Astrocyte of the cerebellum (primary cell): ENCODE measurements at regions not wholly inside any gene's neighbourhood (a gene's known extent, or its start where the extent isn't known, plus 50 kb on each side); places are given as distances from the start of the nearest gene placed in this dataset.

Experiments
- DNase-seq: peaks from one replicate; pipeline ENCODE4 v3.0.0-alpha.2; 2011; ENCODE audit warnings: low read depth
- H3K4me3 ChIP-seq: 2 replicates; pipeline ENCODE4 v1.5.1; 2011; ENCODE audit warnings: mild to moderate bottlenecking, low read depth, low read length, moderate library complexity
- in situ Hi-C: cut with HindIII; loops from 2 replicates; pipeline ENCODE4 v1.10.0; 2017; ENCODE audit warnings: low sequenced_read_pairs
- TF ChIP-seq, protein P1 (sequence below): IDR thresholded peaks from 2 replicates; pipeline ENCODE4 v1.5.1; 2012; ENCODE audit warnings: low read length, low read depth, moderate library complexity, mild to moderate bottlenecking; ENCODE audit errors: missing control alignments

DNA sequence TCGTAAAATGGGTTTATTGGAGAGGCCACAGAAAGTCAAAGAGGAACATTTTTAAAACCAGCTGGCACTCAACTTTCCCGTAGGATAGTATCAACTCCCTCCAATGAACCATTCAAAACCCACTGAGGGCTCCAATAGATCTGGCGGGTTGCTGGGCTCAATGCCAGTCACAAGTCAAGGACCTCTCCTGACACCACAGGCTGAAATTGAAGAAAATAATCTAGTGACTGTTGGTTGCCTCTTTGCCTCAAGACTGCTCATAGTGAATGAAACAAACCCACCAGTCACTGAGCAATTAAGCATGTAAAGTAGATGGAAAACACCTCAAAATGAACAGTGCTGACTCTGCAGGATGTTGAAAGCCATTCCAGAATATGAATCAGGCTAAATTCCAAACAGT lies 500.6 kb upstream of the AGTR1 start:
- in situ Hi-C loops, result no loop called here
- no peak overlapping the region for H3K4me3 ChIP-seq
- TF ChIP-seq, protein P1, sequence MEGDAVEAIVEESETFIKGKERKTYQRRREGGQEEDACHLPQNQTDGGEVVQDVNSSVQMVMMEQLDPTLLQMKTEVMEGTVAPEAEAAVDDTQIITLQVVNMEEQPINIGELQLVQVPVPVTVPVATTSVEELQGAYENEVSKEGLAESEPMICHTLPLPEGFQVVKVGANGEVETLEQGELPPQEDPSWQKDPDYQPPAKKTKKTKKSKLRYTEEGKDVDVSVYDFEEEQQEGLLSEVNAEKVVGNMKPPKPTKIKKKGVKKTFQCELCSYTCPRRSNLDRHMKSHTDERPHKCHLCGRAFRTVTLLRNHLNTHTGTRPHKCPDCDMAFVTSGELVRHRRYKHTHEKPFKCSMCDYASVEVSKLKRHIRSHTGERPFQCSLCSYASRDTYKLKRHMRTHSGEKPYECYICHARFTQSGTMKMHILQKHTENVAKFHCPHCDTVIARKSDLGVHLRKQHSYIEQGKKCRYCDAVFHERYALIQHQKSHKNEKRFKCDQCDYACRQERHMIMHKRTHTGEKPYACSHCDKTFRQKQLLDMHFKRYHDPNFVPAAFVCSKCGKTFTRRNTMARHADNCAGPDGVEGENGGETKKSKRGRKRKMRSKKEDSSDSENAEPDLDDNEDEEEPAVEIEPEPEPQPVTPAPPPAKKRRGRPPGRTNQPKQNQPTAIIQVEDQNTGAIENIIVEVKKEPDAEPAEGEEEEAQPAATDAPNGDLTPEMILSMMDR, result no peak
- no peak for DNase-seq

DNA sequence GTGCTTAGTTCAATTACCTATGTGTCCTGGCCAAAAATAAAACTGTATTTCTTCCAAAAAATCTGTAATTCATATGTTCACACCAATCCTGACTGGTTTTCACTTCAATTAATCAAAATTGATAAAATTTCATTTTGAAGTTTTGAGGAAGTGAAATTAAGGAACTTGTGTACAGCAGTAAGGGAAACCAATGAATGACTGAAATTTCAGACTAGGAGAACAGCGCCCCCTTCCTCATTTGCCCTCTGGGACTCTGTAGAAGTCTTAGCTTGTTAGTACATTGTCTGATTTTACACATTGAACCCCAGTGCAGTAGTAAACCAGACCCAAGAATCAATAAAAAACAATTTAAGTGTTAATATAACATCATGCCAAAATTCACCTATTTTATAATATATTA lies 495.3 kb upstream of the AGTR1 start:
- TF ChIP-seq, protein P1, result no peak
- in situ Hi-C loops, result no loop called here

DNA sequence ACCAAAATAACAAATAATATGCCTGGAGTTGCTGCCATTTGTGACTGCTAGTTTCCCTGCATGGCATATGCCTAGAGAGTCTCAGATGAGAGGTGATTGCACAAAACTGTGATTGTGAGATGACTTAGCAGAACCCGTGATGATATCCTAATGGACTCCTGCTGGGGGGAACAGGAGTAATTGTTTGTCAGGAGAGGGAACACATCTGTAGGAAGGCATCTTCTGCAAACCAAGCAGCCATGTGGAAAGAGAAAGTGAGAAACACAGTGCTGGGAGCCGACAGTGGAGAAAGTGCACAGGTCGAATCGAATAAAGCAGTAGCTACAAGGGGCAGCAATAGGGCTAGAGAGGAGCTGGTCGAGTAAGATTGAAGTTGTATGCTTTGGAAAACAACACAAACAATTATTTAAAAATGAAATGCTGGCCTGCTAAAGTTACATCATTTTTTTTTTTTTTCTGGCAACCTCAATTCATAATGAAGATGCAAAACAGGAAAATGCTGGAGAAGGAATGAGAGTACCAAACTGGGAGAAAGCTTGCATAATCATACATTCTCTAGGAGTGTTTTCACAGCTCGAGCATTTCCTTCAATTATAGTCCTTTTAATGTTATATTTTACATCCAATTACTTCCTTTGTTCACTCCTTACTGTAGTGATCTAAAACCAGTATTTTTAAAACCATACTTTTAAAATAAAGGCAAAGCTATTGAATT lies 494.2 kb upstream of the AGTR1 start:
- DNase-seq, result no peak
- no peak overlapping the region for H3K4me3 ChIP-seq
- TF ChIP-seq, protein P1, result no peak
- in situ Hi-C loops, result no loop called here

More for the DNA sequence above, 495.3 kb upstream of the AGTR1 start:
- no peak for DNase-seq
- H3K4me3 ChIP-seq, result no peak overlapping the region

DNA sequence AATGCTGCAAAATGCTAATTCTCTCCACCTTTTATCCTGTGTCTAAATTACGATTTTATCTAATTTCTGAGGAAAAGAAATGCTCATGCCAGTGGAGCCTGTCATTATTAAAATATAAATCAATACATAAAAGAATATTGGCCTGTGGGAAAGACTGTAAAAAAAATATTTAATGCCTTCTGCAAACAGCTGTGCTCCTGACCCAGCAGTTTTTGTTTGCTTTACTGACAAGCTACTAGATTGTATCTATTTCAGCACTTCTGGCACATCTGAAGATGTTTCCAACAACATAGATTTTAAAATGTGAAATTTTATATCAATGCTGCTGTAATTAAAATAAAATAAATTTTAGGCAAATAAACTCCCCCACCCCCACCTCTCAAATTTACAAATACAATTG lies 493.6 kb upstream of the AGTR1 start:
- TF ChIP-seq, protein P1, result no peak
- no peak overlapping the region for H3K4me3 ChIP-seq
- DNase-seq, result no peak
- in situ Hi-C loops, result no loop called here

DNA sequence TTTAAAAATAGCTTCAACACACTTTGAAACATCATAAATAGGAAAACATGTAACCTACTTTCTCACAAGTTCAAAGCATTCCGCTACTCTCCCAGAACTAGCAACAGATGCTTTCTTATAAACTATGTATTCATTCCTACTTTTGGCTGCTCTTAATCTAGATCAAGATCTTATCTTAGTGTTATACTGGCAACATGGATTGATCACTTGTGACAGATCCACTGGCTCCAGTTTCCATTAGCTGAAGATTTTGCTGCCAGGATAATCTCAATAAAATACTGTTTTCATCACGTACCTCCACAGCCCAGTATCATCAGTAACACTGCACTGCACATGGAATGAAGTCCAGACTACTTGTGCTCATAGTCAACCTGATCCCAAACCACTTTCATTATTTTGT lies 491.7 kb upstream of the AGTR1 start:
- no peak for DNase-seq
- TF ChIP-seq, protein P1, result no peak
- no peak overlapping the region for H3K4me3 ChIP-seq
- in situ Hi-C loops, result no loop called here

DNA sequence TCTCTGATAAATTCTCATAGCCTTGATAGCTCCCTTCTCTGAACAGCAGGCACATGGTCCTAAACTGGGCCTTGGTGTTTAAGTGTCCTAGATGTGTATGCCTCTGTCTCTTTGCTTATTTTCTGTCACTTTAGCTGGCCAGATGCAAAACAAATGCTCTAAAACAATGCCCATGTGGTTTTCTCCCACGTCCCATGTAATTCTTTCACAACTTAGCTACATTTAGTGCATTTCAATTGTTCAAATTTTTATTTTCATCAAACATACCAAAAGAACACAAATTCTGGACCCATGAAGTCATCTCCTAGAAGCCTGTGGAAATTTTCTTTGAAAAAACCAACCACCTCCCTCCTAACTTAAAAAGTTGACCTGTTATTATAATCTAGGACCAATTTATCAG lies 491.3 kb upstream of the AGTR1 start:
- DNase-seq, result no peak
- in situ Hi-C loops, result no loop called here
- TF ChIP-seq, protein P1, result no peak
- H3K4me3 ChIP-seq, result no peak overlapping the region
